SK-N-SH (cell line): ENCODE measurements at regions not wholly inside any gene's neighbourhood (a gene's known extent, or its start where the extent isn't known, plus 50 kb on each side); places are given as distances from the start of the nearest gene placed in this dataset.

Source experiments
- CTCF ChIA-PET: fragments of 300-600, 350-600 bp; formaldehyde crosslinking; extraction: SDS; loops from one replicate; lab custom pipeline; 2021; lab: Yijun Ruan, JAX
- POLR2A ChIA-PET: fragments of 350-600 bp; sonication (Branson Sonifier 250); formaldehyde crosslinking; extraction: SDS; loops from one replicate; lab custom pipeline; 2020; ENCODE audit warnings: antibody characterized with exemption, inconsistent platforms; lab: Yijun Ruan, JAX
- DNase-seq: peaks from one replicate; pipeline ENCODE4 v3.0.0; 2012
- H2AFZ ChIP-seq: fragments of 200-600 bp; sonication (generic); 2 replicates; pipeline ENCODE4 v1.8.1; 2016; ENCODE audit warnings: antibody characterized with exemption, mild to moderate bottlenecking, low read depth
- H3F3A ChIP-seq: fragments of 200-600 bp; sonication (generic); replicated peaks from 2 replicates; pipeline ENCODE3; 2016; ENCODE audit warnings: antibody characterized with exemption, mild to moderate bottlenecking; ENCODE audit not compliant: insufficient read depth
- H3K27ac ChIP-seq, 2 experiments: fragments of 200-500 bp in 1 of 2; fragments of 200-600 bp in 1 of 2; sonication (Bioruptor generic) in 1 of 2; sonication (generic), shearing (Covaris generic) in 1 of 2; 2 replicates each; pipeline versions ENCODE4 v1.5.1 to v1.6.1; 2014 to 2016; ENCODE audit warnings: low read depth in 2 of 2, inconsistent platforms in 1 of 2, low read length in 1 of 2, mild to moderate bottlenecking in 1 of 2, mixed read lengths in 1 of 2
- H3K27me3 ChIP-seq: fragments of 200-600 bp; sonication (generic), shearing (Covaris generic); 2 replicates; pipeline ENCODE4 v1.6.1; 2016; ENCODE audit warnings: mixed run types; ENCODE audit not compliant: insufficient read depth
- H3K36me3 ChIP-seq, 2 experiments: fragments of 200-500 bp in 1 of 2; fragments of 200-600 bp in 1 of 2; sonication (Bioruptor generic) in 1 of 2; sonication (generic) in 1 of 2; replicated peaks in 1 of 2; 2 replicates each; pipeline versions ENCODE3 to v1.5.1; 2014 to 2016; ENCODE audit warnings: low read length in 1 of 2, mild to moderate bottlenecking in 1 of 2; ENCODE audit not compliant: insufficient read depth in 2 of 2, control insufficient read depth in 1 of 2
- H3K4me1 ChIP-seq, 2 experiments: fragments of 200-500 bp in 1 of 2; fragments of 200-600 bp in 1 of 2; sonication (Bioruptor generic) in 1 of 2; sonication (generic), shearing (Covaris generic) in 1 of 2; 2 replicates each; pipeline versions ENCODE4 v1.5.1 to v1.6.1; 2014 to 2016; ENCODE audit warnings: low read depth in 1 of 2, low read length in 1 of 2, mixed run types in 1 of 2; ENCODE audit not compliant: insufficient read depth in 2 of 2, control insufficient read depth in 1 of 2
- H3K4me2 ChIP-seq: fragments of 200-600 bp; sonication (generic), shearing (Covaris generic); 2 replicates; pipeline ENCODE4 v1.6.1; 2017; ENCODE audit warnings: mixed run types
- H3K4me3 ChIP-seq, 2 experiments: fragments of 200-500 bp in 1 of 2; fragments of 200-600 bp in 1 of 2; sonication (Bioruptor generic) in 1 of 2; sonication (generic), shearing (Covaris generic) in 1 of 2; 2 replicates each; pipeline versions ENCODE4 v1.5.1 to v1.8.1; 2014 to 2016; ENCODE audit warnings: low read depth in 2 of 2, inconsistent platforms in 1 of 2, low read length in 1 of 2, mild to moderate bottlenecking in 1 of 2, mixed read lengths in 1 of 2, moderate library complexity in 1 of 2
- H3K79me2 ChIP-seq: fragments of 200-600 bp; sonication (generic); 2 replicates; pipeline ENCODE4 v1.8.1; 2017; ENCODE audit warnings: mild to moderate bottlenecking; ENCODE audit not compliant: insufficient read depth
- H3K9ac ChIP-seq: fragments of 200-600 bp; sonication (generic); 2 replicates; pipeline ENCODE4 v1.6.1; 2017; ENCODE audit warnings: mixed run types
- H3K9me2 ChIP-seq: fragments of 200-600 bp; sonication (generic); 2 replicates; pipeline ENCODE4 v1.6.1; 2017; ENCODE audit warnings: mixed run types
- H3K9me3 ChIP-seq: fragments of 200-600 bp; sonication (generic); 2 replicates; pipeline ENCODE4 v1.6.1; 2017; ENCODE audit warnings: mixed run types, mild to moderate bottlenecking, moderate library complexity
- H4K20me1 ChIP-seq: fragments of 200-600 bp; sonication (generic); 2 replicates; pipeline ENCODE4 v1.6.1; 2017; ENCODE audit warnings: mild to moderate bottlenecking, mixed run types; ENCODE audit not compliant: insufficient read depth
- EP300 ChIP-seq, 2 experiments: IDR thresholded peaks; 2 replicates each; pipeline versions ENCODE4 v1.4.0 to v1.6.1; 2012; ENCODE audit warnings: borderline replicate concordance in 1 of 2, low read depth in 1 of 2, low read length in 1 of 2
- FOSL2 ChIP-seq: IDR thresholded peaks from 2 replicates; pipeline ENCODE4 v1.4.0; 2012; ENCODE audit warnings: low read depth, mild to moderate bottlenecking, moderate library complexity, borderline replicate concordance
- GABPA ChIP-seq: IDR thresholded peaks from 2 replicates; pipeline ENCODE4 v1.4.0; 2012; ENCODE audit warnings: low read depth, mild to moderate bottlenecking
- GATA2 ChIP-seq: sonication (generic); formaldehyde crosslinking; IDR thresholded peaks from 2 replicates; pipeline ENCODE4 v1.5.0; 2020; ENCODE audit warnings: mild to moderate bottlenecking, missing genetic modification reagents
- MEF2A ChIP-seq: IDR thresholded peaks from 2 replicates; pipeline ENCODE4 v1.4.0; 2012; ENCODE audit warnings: low read depth, borderline replicate concordance
- POLR2AphosphoS5 ChIP-seq: IDR thresholded peaks from 2 replicates; pipeline ENCODE4 v1.6.1; 2012; ENCODE audit warnings: low read depth, low read length
- RCOR1 ChIP-seq: fragments of 150-350 bp; IDR thresholded peaks from 2 replicates; pipeline ENCODE4 v1.6.1; 2017; ENCODE audit warnings: antibody characterized with exemption, low read length
- RXRA ChIP-seq: IDR thresholded peaks from 2 replicates; pipeline ENCODE4 v1.4.0; 2012; ENCODE audit warnings: low read depth, mild to moderate bottlenecking, borderline replicate concordance
- YY1 ChIP-seq: IDR thresholded peaks from 2 replicates; pipeline ENCODE4 v1.4.0; 2012; ENCODE audit warnings: low read depth, mild to moderate bottlenecking
- WGBS: methylation state at CpG from one replicate; pipeline ENCODE4 v1.1.6; 2017; ENCODE audit warnings: low lambda C conversion rate; 5-methylcytosine and 5-hydroxymethylcytosine counted together
- TF ChIP-seq, protein P1 (sequence below): IDR thresholded peaks from 2 replicates; pipeline ENCODE4 v1.4.0; 2012; ENCODE audit warnings: low read depth, borderline replicate concordance
- TF ChIP-seq, protein P2 (sequence below): IDR thresholded peaks from 2 replicates; pipeline ENCODE4 v1.4.0; 2012; ENCODE audit warnings: low read depth, borderline replicate concordance
- TF ChIP-seq, protein P3 (sequence below): fragments of 150-350 bp; IDR thresholded peaks from 2 replicates; pipeline ENCODE4 v1.6.1; 2016; ENCODE audit warnings: mild to moderate bottlenecking, low read depth, low read length
- TF ChIP-seq, protein P4 (sequence below): fragments of 150-350 bp; IDR thresholded peaks from 2 replicates; pipeline ENCODE4 v1.6.1; 2017; ENCODE audit warnings: antibody characterized with exemption, low read length, low read depth, borderline replicate concordance

DNA sequence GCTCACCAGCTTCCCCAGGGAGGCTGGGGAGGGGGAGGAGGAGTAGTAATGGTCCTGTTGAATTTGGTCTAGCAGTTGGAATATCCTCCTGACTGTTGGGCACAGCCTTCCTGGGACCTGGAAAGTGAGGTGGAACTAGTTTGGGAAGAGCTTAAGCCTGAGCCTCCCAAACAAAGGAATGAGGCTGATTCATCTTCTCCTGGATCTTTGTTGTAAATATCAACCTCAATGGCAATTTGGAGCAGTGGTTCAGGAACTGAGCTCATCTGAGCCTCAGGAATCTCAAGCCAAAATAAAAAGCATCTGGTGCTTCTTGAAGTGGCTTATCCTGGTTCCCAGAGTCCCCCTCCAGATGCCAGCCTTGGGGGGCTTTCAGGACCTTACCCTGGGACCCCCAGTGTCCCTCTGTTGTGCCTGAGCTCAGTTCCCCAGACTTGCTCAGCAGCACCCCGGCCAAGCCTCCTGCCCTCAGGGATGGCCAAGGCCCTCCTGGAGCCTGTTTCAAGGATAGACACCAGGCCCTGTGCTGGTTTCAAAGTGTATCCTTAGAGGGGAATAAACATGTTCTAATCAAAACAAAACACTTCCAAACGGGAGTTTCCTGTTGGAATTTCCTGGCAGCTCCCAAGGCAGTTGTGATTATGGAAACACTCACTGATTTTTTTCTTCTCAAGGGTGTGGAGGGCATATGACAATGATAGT is 112.6 kb downstream of the DDX1 start:
- Histone ChIP-seq H3K9me2 (no peaks in the 10 kb centered on the region), H3K4me1 (peaks cover 0 to 5% of the 10 kb centered on the region in 2 experiments; a peak in 1 of 4 replicates), H3K27ac (no peak overlapping the region), H3K27me3 (no peaks in the 10 kb centered on the region), H3K9ac (no peak overlapping the region), H2AFZ (no peak overlapping the region), H3K36me3 (no peaks in the 10 kb centered on the region), H3K4me2 (no peak overlapping the region), H3K4me3 (no peak overlapping the region), H4K20me1 (no peaks in the 10 kb centered on the region), H3K79me2 (no peaks in the 10 kb centered on the region), H3K9me3 (no peaks in the 10 kb centered on the region), H3F3A (no peaks in the 10 kb centered on the region)
- no peak for DNase-seq
- ChIA-PET POLR2A (no interaction called here), CTCF (interaction anchor here (1.0 to 1.8 kb wide), 3 partner anchors 13 to 783 kb away, joined by 3 to 5 read pairs (median 4); no protein-coding TSS in a partner anchor)
- 4% methylated on average over 2 of the region's 2 CpGs for WGBS
- TF ChIP-seq RXRA: no peak
- TF ChIP-seq GATA2 (CRISPR knock-in tag): no peak
- TF ChIP-seq, protein P1, sequence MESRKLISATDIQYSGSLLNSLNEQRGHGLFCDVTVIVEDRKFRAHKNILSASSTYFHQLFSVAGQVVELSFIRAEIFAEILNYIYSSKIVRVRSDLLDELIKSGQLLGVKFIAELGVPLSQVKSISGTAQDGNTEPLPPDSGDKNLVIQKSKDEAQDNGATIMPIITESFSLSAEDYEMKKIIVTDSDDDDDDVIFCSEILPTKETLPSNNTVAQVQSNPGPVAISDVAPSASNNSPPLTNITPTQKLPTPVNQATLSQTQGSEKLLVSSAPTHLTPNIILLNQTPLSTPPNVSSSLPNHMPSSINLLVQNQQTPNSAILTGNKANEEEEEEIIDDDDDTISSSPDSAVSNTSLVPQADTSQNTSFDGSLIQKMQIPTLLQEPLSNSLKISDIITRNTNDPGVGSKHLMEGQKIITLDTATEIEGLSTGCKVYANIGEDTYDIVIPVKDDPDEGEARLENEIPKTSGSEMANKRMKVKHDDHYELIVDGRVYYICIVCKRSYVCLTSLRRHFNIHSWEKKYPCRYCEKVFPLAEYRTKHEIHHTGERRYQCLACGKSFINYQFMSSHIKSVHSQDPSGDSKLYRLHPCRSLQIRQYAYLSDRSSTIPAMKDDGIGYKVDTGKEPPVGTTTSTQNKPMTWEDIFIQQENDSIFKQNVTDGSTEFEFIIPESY: no peak
- no peak for TF ChIP-seq POLR2AphosphoS5

DNA sequence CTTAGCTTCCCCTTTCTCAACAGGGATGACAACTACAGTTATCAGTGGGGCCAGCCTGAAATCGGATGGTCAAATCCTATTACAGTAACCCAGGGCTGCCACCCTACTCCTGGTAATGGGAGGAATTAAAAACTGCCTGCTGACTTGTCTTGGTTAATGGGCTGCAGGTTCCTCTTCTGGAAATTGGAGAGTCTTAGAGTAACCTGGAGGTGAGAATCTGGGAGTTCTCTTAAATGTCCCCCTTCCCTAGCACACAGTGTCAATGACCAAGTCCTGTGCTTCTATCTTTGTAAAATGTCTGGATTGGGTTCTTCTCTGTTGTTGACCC is 113.1 kb downstream of the DDX1 start:
- H4K20me1 ChIP-seq: no peaks in the 10 kb centered on the region
- H3K4me2 ChIP-seq: no peak overlapping the region
- no peaks in the 10 kb centered on the region for H3F3A ChIP-seq
- no peak overlapping the region for H3K4me3 ChIP-seq
- H3K27ac ChIP-seq: no peak overlapping the region
- H3K36me3 ChIP-seq: no peaks in the 10 kb centered on the region
- H3K4me1 ChIP-seq: peaks cover 0 to 7% of the 10 kb centered on the region in 2 experiments; a peak in 1 of 4 replicates
- H3K27me3 ChIP-seq: no peaks in the 10 kb centered on the region
- WGBS: 9% methylated on average over 1 of the region's 1 CpG
- POLR2A ChIA-PET: no interaction called here
- CTCF ChIA-PET: interaction anchor here (1.0 to 1.8 kb wide), 3 partner anchors 13 to 783 kb away, joined by 3 to 5 read pairs (median 4); no protein-coding TSS in a partner anchor
- no peak overlapping the region for H2AFZ ChIP-seq
- TF ChIP-seq MEF2A (no peak), GABPA (no peak), YY1 (no peak), RCOR1 (no peak), POLR2AphosphoS5 (no peak), FOSL2 (no peak), EP300 (IDR thresholded peaks at IDR 0.05; ENCODE audit: borderline replicate concordance in 1 of 2, low read depth in 1 of 2, low read length in 1 of 2) (no peak)
- TF ChIP-seq, protein P2, sequence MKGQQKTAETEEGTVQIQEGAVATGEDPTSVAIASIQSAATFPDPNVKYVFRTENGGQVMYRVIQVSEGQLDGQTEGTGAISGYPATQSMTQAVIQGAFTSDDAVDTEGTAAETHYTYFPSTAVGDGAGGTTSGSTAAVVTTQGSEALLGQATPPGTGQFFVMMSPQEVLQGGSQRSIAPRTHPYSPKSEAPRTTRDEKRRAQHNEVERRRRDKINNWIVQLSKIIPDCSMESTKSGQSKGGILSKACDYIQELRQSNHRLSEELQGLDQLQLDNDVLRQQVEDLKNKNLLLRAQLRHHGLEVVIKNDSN: no peak
- TF ChIP-seq, protein P3, sequence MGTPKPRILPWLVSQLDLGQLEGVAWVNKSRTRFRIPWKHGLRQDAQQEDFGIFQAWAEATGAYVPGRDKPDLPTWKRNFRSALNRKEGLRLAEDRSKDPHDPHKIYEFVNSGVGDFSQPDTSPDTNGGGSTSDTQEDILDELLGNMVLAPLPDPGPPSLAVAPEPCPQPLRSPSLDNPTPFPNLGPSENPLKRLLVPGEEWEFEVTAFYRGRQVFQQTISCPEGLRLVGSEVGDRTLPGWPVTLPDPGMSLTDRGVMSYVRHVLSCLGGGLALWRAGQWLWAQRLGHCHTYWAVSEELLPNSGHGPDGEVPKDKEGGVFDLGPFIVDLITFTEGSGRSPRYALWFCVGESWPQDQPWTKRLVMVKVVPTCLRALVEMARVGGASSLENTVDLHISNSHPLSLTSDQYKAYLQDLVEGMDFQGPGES: no peak
- TF ChIP-seq, protein P4, sequence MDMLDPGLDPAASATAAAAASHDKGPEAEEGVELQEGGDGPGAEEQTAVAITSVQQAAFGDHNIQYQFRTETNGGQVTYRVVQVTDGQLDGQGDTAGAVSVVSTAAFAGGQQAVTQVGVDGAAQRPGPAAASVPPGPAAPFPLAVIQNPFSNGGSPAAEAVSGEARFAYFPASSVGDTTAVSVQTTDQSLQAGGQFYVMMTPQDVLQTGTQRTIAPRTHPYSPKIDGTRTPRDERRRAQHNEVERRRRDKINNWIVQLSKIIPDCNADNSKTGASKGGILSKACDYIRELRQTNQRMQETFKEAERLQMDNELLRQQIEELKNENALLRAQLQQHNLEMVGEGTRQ: no peak
- H3K9ac ChIP-seq: no peak overlapping the region
- no peaks in the 10 kb centered on the region for H3K9me2 ChIP-seq
- H3K79me2 ChIP-seq: no peaks in the 10 kb centered on the region
- H3K9me3 ChIP-seq: no peaks in the 10 kb centered on the region
- DNase-seq: no peak
